ENCODE measurements at regions not wholly inside any gene's neighbourhood (a gene's known extent, or its start where the extent isn't known, plus 50 kb on each side); places are given as distances from the start of the nearest gene placed in this dataset.
"Not testable (repeated sequence)": the region's sequence is repeated elsewhere in the genome, so short reads cannot be mapped to it uniquely, and the experiment has no call there.

GRCh38 chr16:85225721-85226120, 113.4 kb upstream of the CIBAR2 start:
- no peak for DNase-seq

- DNase-seq, result no peak
Measured at GRCh38 chr16:85227084-85227945, 115.0 kb upstream of the CIBAR2 start.

GRCh38 chr16:85227946-85228862, 115.9 kb upstream of the CIBAR2 start:
- DNase-seq, result no peak

GRCh38 chr16:85228970-85229430, 116.7 kb upstream of the CIBAR2 start:
- no peak for DNase-seq

- no peak for DNase-seq
Measured at GRCh38 chr16:85229869-85230462, 117.7 kb upstream of the CIBAR2 start.

GRCh38 chr16:85230764-85231383, 118.6 kb upstream of the CIBAR2 start:
- DNase-seq, result not testable (repeated sequence)

GRCh38 chr16:85231959-85232358, 119.7 kb upstream of the CIBAR2 start:
- no peak for DNase-seq

- no peak for DNase-seq
Measured at GRCh38 chr16:85232369-85233142, 120.3 kb upstream of the CIBAR2 start.

GRCh38 chr16:85233516-85233915, 121.2 kb upstream of the CIBAR2 start:
- DNase-seq, result no peak

GRCh38 chr16:85234310-85235204, 122.3 kb upstream of the CIBAR2 start:
- DNase-seq, result no peak

GRCh38 chr16:85235991-85236817, 123.9 kb upstream of the CIBAR2 start:
- DNase-seq, result no peak

GRCh38 chr16:85236818-85237150, 124.5 kb upstream of the CIBAR2 start:
- DNase-seq, result no peak

- DNase-seq, result no peak
Measured at GRCh38 chr16:85237817-85238216, 125.5 kb upstream of the CIBAR2 start.

GRCh38 chr16:85238233-85238647, 126.0 kb upstream of the CIBAR2 start:
- no peak for DNase-seq

GRCh38 chr16:85239239-85239638, 127.0 kb upstream of the CIBAR2 start:
- DNase-seq, result no peak

- no peak for DNase-seq
Measured at GRCh38 chr16:85239871-85240270, 127.6 kb upstream of the CIBAR2 start.

GRCh38 chr16:85240982-85241924, 129.0 kb upstream of the CIBAR2 start:
- no peak for DNase-seq

GRCh38 chr16:85242140-85242539, 129.9 kb upstream of the CIBAR2 start:
- no peak for DNase-seq

GRCh38 chr16:85243308-85243707, 131.0 kb upstream of the CIBAR2 start:
- no peak for DNase-seq

All from NCI-H2081 treated with DMSO at 0.1 percent for 48 hours (cell line).